ENCODE measurements at regions not wholly inside any gene's neighbourhood (a gene's known extent, or its start where the extent isn't known, plus 50 kb on each side); places are given as distances from the start of the nearest gene placed in this dataset.
"Not testable (repeated sequence)": the region's sequence is repeated elsewhere in the genome, so short reads cannot be mapped to it uniquely, and the experiment has no call there.

- H3K27me3 ChIP-seq (ENCODE audit: control insufficient read depth in 1 of 2, insufficient read depth in 1 of 2, low read length in 2 of 2) = peaks cover 0 to 21% of the 10 kb centered on the region in 2 experiments
- H3K23ac ChIP-seq (ENCODE audit: low read length in 2 of 2) = no peak overlapping the region
- no peaks in the 10 kb centered on the region for H3K36me3 ChIP-seq (ENCODE audit: control insufficient read depth in 1 of 2, insufficient read depth in 2 of 2, low read depth in 1 of 2, low read length in 2 of 2)
- H2BK5ac ChIP-seq (ENCODE audit: low read depth, low read length, poor library complexity, severe bottlenecking) = no peak overlapping the region
- no peaks in the 10 kb centered on the region for H3K9me3 ChIP-seq (ENCODE audit: control insufficient read depth, low read length)
- H3K9ac ChIP-seq (ENCODE audit: low read length) = no peak overlapping the region
- H3K27ac ChIP-seq (ENCODE audit: low read length, poor library complexity, severe bottlenecking) = no peak overlapping the region
- H2BK120ac ChIP-seq (ENCODE audit: low read depth, low read length) = no peak overlapping the region
- WGBS = 45% methylated on average over 14 of the region's 15 CpGs
- H2BK12ac ChIP-seq (ENCODE audit: low read length in 2 of 2) = no peak overlapping the region
- no peak overlapping the region for H4K8ac ChIP-seq (ENCODE audit: low read length)
- H2AFZ ChIP-seq (ENCODE audit: low read depth, low read length) = no peak overlapping the region
- no peaks in the 10 kb centered on the region for H3K79me1 ChIP-seq (replicated peaks; ENCODE audit: low read length, poor library complexity, severe bottlenecking)
- no peak overlapping the region for H3K18ac ChIP-seq (ENCODE audit: low read depth in 1 of 2, low read length in 2 of 2)
- H3K4ac ChIP-seq (ENCODE audit: low read depth in 1 of 2, low read length in 2 of 2) = no peak overlapping the region
- DNase-seq = peak; percentile 28
- no peak overlapping the region for H2BK15ac ChIP-seq (ENCODE audit: low read depth, poor library complexity, severe bottlenecking)
- H3K4me1 ChIP-seq (ENCODE audit: control insufficient read depth, insufficient read depth, low read depth, low read length) = peaks cover 1% of the 10 kb centered on the region
- H3K4me2 ChIP-seq (ENCODE audit: low read length, poor library complexity, severe bottlenecking) = no peak overlapping the region
- no peak overlapping the region for H3K14ac ChIP-seq (ENCODE audit: low read length in 2 of 2)
- H3K4me3 ChIP-seq (ENCODE audit: insufficient read depth in 1 of 2, low read depth in 1 of 2, low read length in 2 of 2) = no peak overlapping the region
- no peak overlapping the region for H4K91ac ChIP-seq (ENCODE audit: low read length)
- H2AK5ac ChIP-seq (ENCODE audit: low read length, severe bottlenecking) = no peak overlapping the region
Measured at GRCh38 chrX:130539721-130540321, 138.0 kb downstream of the RBMX2 start.

DNA sequence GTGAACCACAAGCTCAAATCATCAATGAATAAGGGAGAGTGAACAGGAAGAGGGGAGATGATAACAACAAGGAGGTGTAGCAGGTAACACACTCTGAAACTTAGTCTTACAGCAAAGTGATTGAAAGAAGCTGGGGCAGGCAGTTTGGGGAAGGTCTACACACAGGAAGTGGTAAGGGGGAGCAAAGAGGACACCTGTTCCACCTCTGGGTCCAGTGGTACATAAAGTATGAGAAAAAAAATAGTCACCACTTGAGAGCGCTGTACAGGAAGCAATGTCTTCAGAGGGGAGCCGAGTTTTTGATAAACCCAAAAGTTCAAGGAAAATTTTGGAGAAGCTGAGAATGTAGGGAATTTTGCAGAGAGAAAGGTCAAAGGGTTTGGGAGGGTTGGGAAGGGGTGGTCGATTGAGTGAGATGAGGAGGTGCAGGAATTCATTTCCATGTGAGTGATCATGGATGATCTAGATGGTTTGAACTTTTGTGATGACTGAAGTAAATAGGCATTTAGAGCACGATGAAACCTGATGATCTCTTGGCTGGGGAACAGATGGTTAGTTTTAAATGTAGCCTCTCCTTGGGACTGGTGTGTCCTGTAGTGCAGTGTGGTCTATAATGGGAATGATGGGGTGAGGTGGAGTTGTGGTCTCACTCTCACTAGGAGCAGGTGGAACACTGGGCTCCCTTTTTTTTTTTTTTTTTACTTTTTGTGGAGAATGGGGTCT, 142.0 kb downstream of the RBMX2 start:
- H3K9ac ChIP-seq (ENCODE audit: low read length) = no peak overlapping the region
- H3K36me3 ChIP-seq (ENCODE audit: control insufficient read depth in 1 of 2, insufficient read depth in 2 of 2, low read depth in 1 of 2, low read length in 2 of 2) = no peaks in the 10 kb centered on the region
- no peaks in the 10 kb centered on the region for H3K9me3 ChIP-seq (ENCODE audit: control insufficient read depth, low read length)
- no peak overlapping the region for H3K4me2 ChIP-seq (ENCODE audit: low read length, poor library complexity, severe bottlenecking)
- no peaks in the 10 kb centered on the region for H3K79me1 ChIP-seq (replicated peaks; ENCODE audit: low read length, poor library complexity, severe bottlenecking)
- H3K27ac ChIP-seq (ENCODE audit: low read length, poor library complexity, severe bottlenecking) = no peak overlapping the region
- H3K18ac ChIP-seq (ENCODE audit: low read depth in 1 of 2, low read length in 2 of 2) = no peak overlapping the region
- H3K27me3 ChIP-seq (ENCODE audit: control insufficient read depth in 1 of 2, insufficient read depth in 1 of 2, low read length in 2 of 2) = peaks cover 0 to 18% of the 10 kb centered on the region in 2 experiments
- no peak overlapping the region for H3K14ac ChIP-seq (ENCODE audit: low read length in 2 of 2)
- no peak overlapping the region for H2AFZ ChIP-seq (ENCODE audit: low read depth, low read length)
- no peak overlapping the region for H2BK120ac ChIP-seq (ENCODE audit: low read depth, low read length)
- no peak overlapping the region for H3K4me3 ChIP-seq (ENCODE audit: insufficient read depth in 1 of 2, low read depth in 1 of 2, low read length in 2 of 2)
- H3K23ac ChIP-seq (ENCODE audit: low read length in 2 of 2) = no peak overlapping the region
- H2BK5ac ChIP-seq (ENCODE audit: low read depth, low read length, poor library complexity, severe bottlenecking) = no peak overlapping the region
- H2BK15ac ChIP-seq (ENCODE audit: low read depth, poor library complexity, severe bottlenecking) = no peak overlapping the region
- no peak overlapping the region for H4K8ac ChIP-seq (ENCODE audit: low read length)
- no peak for DNase-seq
- no peak overlapping the region for H4K91ac ChIP-seq (ENCODE audit: low read length)
- H2BK12ac ChIP-seq (ENCODE audit: low read length in 2 of 2) = no peak overlapping the region
- no peak overlapping the region for H3K4ac ChIP-seq (ENCODE audit: low read depth in 1 of 2, low read length in 2 of 2)
- H2AK5ac ChIP-seq (ENCODE audit: low read length, severe bottlenecking) = peak overlapping the region; percentile 36
- H3K4me1 ChIP-seq (ENCODE audit: control insufficient read depth, insufficient read depth, low read depth, low read length) = peaks cover 1% of the 10 kb centered on the region
- WGBS = 90% methylated on average over 4 of the region's 4 CpGs

- no peaks in the 10 kb centered on the region for H3K36me3 ChIP-seq (ENCODE audit: control insufficient read depth in 1 of 2, insufficient read depth in 2 of 2, low read depth in 1 of 2, low read length in 2 of 2)
- H3K27me3 ChIP-seq (ENCODE audit: control insufficient read depth in 1 of 2, insufficient read depth in 1 of 2, low read length in 2 of 2) = peaks cover 0 to 19% of the 10 kb centered on the region in 2 experiments
- H3K9me3 ChIP-seq (ENCODE audit: control insufficient read depth, low read length) = no peaks in the 10 kb centered on the region
- H3K27ac ChIP-seq (ENCODE audit: low read length, poor library complexity, severe bottlenecking) = no peak overlapping the region
- no peak overlapping the region for H2AFZ ChIP-seq (ENCODE audit: low read depth, low read length)
- H3K23ac ChIP-seq (ENCODE audit: low read length in 2 of 2) = no peak overlapping the region
- peaks cover 3% of the 10 kb centered on the region for H3K4me1 ChIP-seq (ENCODE audit: control insufficient read depth, insufficient read depth, low read depth, low read length)
- no peak overlapping the region for H3K9ac ChIP-seq (ENCODE audit: low read length)
- H2AK5ac ChIP-seq (ENCODE audit: low read length, severe bottlenecking) = no peak overlapping the region
- no peak overlapping the region for H3K4me3 ChIP-seq (ENCODE audit: insufficient read depth in 1 of 2, low read depth in 1 of 2, low read length in 2 of 2)
- no peak overlapping the region for H2BK15ac ChIP-seq (ENCODE audit: low read depth, poor library complexity, severe bottlenecking)
- no peak overlapping the region for H3K14ac ChIP-seq (ENCODE audit: low read length in 2 of 2)
- H4K91ac ChIP-seq (ENCODE audit: low read length) = no peak overlapping the region
- H2BK120ac ChIP-seq (ENCODE audit: low read depth, low read length) = no peak overlapping the region
- DNase-seq = no peak
- no peak overlapping the region for H4K8ac ChIP-seq (ENCODE audit: low read length)
- H3K4ac ChIP-seq (ENCODE audit: low read depth in 1 of 2, low read length in 2 of 2) = no peak overlapping the region
- H3K4me2 ChIP-seq (ENCODE audit: low read length, poor library complexity, severe bottlenecking) = no peak overlapping the region
- H3K18ac ChIP-seq (ENCODE audit: low read depth in 1 of 2, low read length in 2 of 2) = no peak overlapping the region
- H2BK5ac ChIP-seq (ENCODE audit: low read depth, low read length, poor library complexity, severe bottlenecking) = no peak overlapping the region
- no CpG with 5 or more reads among the region's 2 CpGs for WGBS
- H3K79me1 ChIP-seq (replicated peaks; ENCODE audit: low read length, poor library complexity, severe bottlenecking) = no peaks in the 10 kb centered on the region
- no peak overlapping the region for H2BK12ac ChIP-seq (ENCODE audit: low read length in 2 of 2)
Measured at GRCh38 chrX:130545796-130546195, 144.0 kb downstream of the RBMX2 start.

- not testable (repeated sequence) for H2BK15ac ChIP-seq (ENCODE audit: low read depth, poor library complexity, severe bottlenecking); H4K91ac ChIP-seq (ENCODE audit: low read length); H3K4me3 ChIP-seq (ENCODE audit: insufficient read depth in 1 of 2, low read depth in 1 of 2, low read length in 2 of 2); H3K14ac ChIP-seq (ENCODE audit: low read length in 2 of 2); H2BK12ac ChIP-seq (ENCODE audit: low read length in 2 of 2); H2BK5ac ChIP-seq (ENCODE audit: low read depth, low read length, poor library complexity, severe bottlenecking); H2BK120ac ChIP-seq (ENCODE audit: low read depth, low read length); H3K4ac ChIP-seq (ENCODE audit: low read depth in 1 of 2, low read length in 2 of 2); H2AFZ ChIP-seq (ENCODE audit: low read depth, low read length); H3K36me3 ChIP-seq (ENCODE audit: control insufficient read depth in 1 of 2, insufficient read depth in 2 of 2, low read depth in 1 of 2, low read length in 2 of 2); H2AK5ac ChIP-seq (ENCODE audit: low read length, severe bottlenecking); H3K4me1 ChIP-seq (ENCODE audit: control insufficient read depth, insufficient read depth, low read depth, low read length); H3K4me2 ChIP-seq (ENCODE audit: low read length, poor library complexity, severe bottlenecking); H4K8ac ChIP-seq (ENCODE audit: low read length); H3K9me3 ChIP-seq (ENCODE audit: control insufficient read depth, low read length); H3K79me1 ChIP-seq (replicated peaks; ENCODE audit: low read length, poor library complexity, severe bottlenecking); H3K18ac ChIP-seq (ENCODE audit: low read depth in 1 of 2, low read length in 2 of 2); H3K23ac ChIP-seq (ENCODE audit: low read length in 2 of 2)
- DNase-seq = peak; percentile 74
- Histone ChIP-seq H3K27me3 (ENCODE audit: control insufficient read depth in 1 of 2, insufficient read depth in 1 of 2, low read length in 2 of 2) (peaks cover 0 to 19% of the 10 kb centered on the region in 2 experiments), H3K27ac (ENCODE audit: low read length, poor library complexity, severe bottlenecking) (peak overlapping the region; percentile 32), H3K9ac (ENCODE audit: low read length) (peak overlapping the region; percentile 56)
- 6% methylated on average over 5 of the region's 5 CpGs for WGBS
Measured at GRCh38 chrX:130549382-130549781, 147.6 kb downstream of the RBMX2 start.
